Activated T-helper 1 cell treated with anti-CD3 and anti-CD28 coated beads, Interleukin-12 subunit alpha, Interleukin-12 subunit beta, Interleukin-2, Interleukin-4 antibody, amounts not matched to agents 30 ng/mL and 10 ng/mL and 1 ng/mL, durations not matched to agents 14 hours and 24 hours and 36 hours (primary cell): ENCODE measurements at regions not wholly inside any gene's neighbourhood (a gene's known extent, or its start where the extent isn't known, plus 50 kb on each side); places are given as distances from the start of the nearest gene placed in this dataset.

Source experiments
- DNase-seq: peaks from one replicate; pipeline ENCODE4 v3.0.0; 2021; ENCODE audit warnings: low spot score
- H3K27ac Mint-ChIP-seq: one replicate; pipeline ENCODE4 v1.8.0; 2021; ENCODE audit warnings: mild to moderate bottlenecking, mixed read lengths
- H3K27me3 Mint-ChIP-seq: one replicate; pipeline ENCODE4 v1.8.0; 2022; ENCODE audit warnings: mild to moderate bottlenecking, moderate library complexity, mixed read lengths; ENCODE audit not compliant: insufficient read depth
- H3K36me3 Mint-ChIP-seq: one replicate; pipeline ENCODE4 v1.8.0; 2021; ENCODE audit warnings: low read depth, mixed read lengths
- H3K4me1 Mint-ChIP-seq: one replicate; pipeline ENCODE4 v1.8.0; 2021; ENCODE audit warnings: low read depth, mixed read lengths
- H3K4me3 Mint-ChIP-seq: one replicate; pipeline ENCODE4 v1.8.0; 2021; ENCODE audit warnings: mild to moderate bottlenecking, moderate library complexity, mixed read lengths
- H3K9me3 Mint-ChIP-seq: one replicate; pipeline ENCODE4 v1.8.0; 2021; ENCODE audit warnings: mixed read lengths
- intact Hi-C: fragments of 100-400 bp; cut with micrococcal nuclease; formaldehyde crosslinking; loops from one replicate; pipeline ENCODE4 v1.15.1; 2024

DNA sequence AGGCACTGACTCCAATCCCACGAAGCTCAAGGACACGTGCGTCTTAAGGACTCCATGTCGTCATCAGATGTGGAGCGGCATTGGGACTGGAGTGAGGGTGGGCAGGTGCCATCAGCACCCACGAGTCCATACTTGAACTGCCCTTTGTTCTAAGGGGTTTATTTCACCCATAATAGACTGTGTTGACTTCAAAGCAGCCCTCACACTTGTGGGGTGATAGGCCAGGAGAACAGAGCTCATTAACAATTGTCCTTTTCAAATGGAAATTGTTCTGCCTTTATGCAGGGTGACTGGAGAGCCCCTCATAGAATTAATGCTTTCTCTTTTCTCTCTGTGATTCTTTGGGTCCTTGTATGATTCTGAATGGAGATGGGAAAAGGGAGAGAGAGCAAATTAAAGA lies 376.9 kb upstream of the MGMT start:
- Mint-ChIP-seq H3K36me3 (no peaks in the 10 kb centered on the region), H3K27ac (no peak overlapping the region), H3K4me1 (no peaks in the 10 kb centered on the region), H3K4me3 (no peak overlapping the region), H3K9me3 (no peaks in the 10 kb centered on the region), H3K27me3 (no peaks in the 10 kb centered on the region)
- no peak for DNase-seq
- intact Hi-C loops: no loop called here

DNA sequence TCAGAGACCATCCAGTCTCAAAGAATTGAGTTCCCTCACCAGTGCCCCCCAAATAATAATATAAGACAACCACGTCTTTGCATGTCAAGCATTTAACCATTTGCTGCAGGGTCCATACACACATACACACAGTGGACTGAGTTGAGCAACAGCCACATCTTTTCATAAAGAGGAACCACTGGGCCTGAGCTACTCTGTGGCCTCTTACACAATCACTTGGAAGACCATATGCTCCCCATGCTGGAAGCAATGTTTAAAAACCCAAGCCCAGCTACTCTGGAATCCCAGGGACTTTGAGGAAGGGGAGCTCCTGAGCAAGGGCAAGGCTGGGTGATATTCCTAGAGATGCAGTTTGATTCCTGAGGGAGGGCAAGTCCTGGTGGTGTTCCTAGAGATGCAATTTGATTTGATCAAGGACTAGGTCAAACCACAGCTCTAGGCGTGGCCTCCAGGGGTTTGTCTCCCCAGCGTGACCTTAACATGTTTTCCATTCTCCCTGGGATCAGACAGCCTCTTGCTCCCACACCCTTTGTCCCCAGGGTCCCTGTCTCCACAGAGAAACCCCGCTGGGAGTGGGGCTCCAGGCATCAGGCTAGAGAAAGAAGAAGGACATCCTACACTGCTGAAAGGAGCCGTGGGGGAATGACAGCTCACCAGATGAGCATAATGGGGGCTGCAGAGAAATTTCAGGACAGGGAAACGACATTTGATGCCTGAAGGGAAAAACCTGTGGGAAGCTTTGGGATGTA lies 376.2 kb upstream of the MGMT start:
- H3K27me3 Mint-ChIP-seq: no peaks in the 10 kb centered on the region
- no peak overlapping the region for H3K27ac Mint-ChIP-seq
- no peaks in the 10 kb centered on the region for H3K36me3 Mint-ChIP-seq
- intact Hi-C loops: no loop called here
- H3K4me1 Mint-ChIP-seq: no peaks in the 10 kb centered on the region
- H3K9me3 Mint-ChIP-seq: no peaks in the 10 kb centered on the region
- no peak overlapping the region for H3K4me3 Mint-ChIP-seq
- no peak for DNase-seq

DNA sequence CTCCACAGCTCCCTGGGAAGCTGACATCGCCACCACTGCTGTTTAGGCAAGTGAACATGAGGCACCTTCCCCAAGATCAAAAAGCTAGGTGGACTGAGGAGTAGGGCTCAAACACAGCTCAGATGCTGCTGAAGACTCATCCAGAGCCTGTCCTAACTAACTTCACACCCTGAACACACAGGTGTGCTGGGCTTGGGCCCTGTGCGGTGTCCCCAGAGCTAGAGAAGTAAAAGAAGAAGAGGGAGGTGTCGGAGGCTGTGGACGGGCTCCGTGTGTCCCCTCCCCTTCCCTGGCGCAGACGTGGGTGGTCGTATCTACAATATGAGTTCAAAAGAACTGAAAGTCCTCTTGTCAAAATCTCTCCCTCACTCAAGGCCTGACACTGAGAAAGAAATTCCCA lies 373.4 kb upstream of the MGMT start:
- DNase-seq: no peak
- Mint-ChIP-seq H3K27me3 (peaks cover 3% of the 10 kb centered on the region), H3K36me3 (no peaks in the 10 kb centered on the region), H3K9me3 (no peaks in the 10 kb centered on the region), H3K27ac (no peak overlapping the region), H3K4me3 (no peak overlapping the region), H3K4me1 (no peaks in the 10 kb centered on the region)
- intact Hi-C loops: no loop called here

DNA sequence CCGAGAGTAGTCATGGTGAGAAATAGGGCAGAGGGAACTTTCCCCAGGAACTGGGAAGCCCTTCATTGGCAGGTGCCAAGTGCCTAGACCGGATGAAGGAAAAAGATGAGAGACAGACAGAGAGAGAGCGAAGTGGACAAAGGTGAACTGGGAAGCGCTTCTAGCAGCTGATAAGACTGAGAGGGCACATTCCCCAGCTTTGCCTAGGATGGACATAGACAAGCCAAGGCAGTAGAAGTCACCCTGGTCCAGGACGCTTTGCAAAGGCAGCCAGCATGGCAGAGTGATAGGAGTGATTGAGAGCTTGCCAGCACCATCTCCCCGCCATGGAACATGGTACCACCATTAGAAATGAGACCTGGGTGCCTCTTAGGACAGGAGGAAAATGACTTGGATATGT lies 372.8 kb upstream of the MGMT start:
- no peaks in the 10 kb centered on the region for H3K36me3 Mint-ChIP-seq
- intact Hi-C loops: no loop called here
- no peaks in the 10 kb centered on the region for H3K4me1 Mint-ChIP-seq

DNA sequence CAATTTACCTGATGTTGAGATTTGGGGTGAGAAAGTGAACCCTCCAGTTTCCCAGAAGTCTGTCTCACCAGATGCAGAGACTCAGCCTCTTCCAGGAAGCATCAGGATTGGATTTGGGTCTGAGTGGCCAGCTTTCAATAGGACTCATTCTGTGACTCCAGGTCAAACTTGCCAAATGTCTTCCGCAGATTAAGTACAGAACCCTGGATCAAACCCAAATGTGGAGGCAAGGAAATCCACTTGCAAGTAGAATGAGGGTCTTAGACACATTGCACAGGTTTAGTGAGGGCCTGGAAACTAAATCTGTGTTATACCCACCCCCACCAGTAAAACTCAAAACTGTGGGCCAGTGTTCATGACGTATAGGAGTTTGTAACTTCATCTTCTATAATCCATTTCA lies 372.2 kb upstream of the MGMT start:
- no peaks in the 10 kb centered on the region for H3K36me3 Mint-ChIP-seq
- H3K4me1 Mint-ChIP-seq: no peaks in the 10 kb centered on the region
- no peak overlapping the region for H3K4me3 Mint-ChIP-seq
- intact Hi-C loops: no loop called here
- H3K27ac Mint-ChIP-seq: no peak overlapping the region
- H3K9me3 Mint-ChIP-seq: no peaks in the 10 kb centered on the region
- peaks cover 3% of the 10 kb centered on the region for H3K27me3 Mint-ChIP-seq
- DNase-seq: no peak

More for the DNA sequence above, 372.8 kb upstream of the MGMT start:
- Mint-ChIP-seq H3K27me3 (peaks cover 3% of the 10 kb centered on the region), H3K4me3 (no peak overlapping the region), H3K9me3 (no peaks in the 10 kb centered on the region), H3K27ac (no peak overlapping the region)
- DNase-seq: no peak

DNA sequence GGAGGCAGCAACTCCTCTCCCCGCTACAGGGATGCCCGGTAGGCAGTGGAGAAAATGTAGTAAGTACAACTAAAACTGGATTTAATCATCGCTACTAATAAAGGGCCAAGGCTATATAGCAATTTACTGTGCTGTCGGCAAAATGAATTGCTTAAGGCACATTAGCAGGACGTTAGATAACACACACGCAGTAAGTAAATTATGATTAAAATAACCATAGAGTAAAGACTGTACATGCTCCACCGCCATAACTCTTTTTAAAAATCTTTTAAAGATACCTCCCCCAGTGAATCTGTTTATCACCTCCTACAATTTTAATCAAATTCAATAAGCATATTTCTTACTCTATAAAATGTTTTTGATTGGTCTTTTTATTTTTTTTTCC lies 371.4 kb upstream of the MGMT start:
- H3K27ac Mint-ChIP-seq: no peak overlapping the region
- intact Hi-C loops: no loop called here
- peaks cover 3% of the 10 kb centered on the region for H3K27me3 Mint-ChIP-seq
- no peaks in the 10 kb centered on the region for H3K9me3 Mint-ChIP-seq
- no peak for DNase-seq
- H3K4me1 Mint-ChIP-seq: no peaks in the 10 kb centered on the region
- no peaks in the 10 kb centered on the region for H3K36me3 Mint-ChIP-seq
- no peak overlapping the region for H3K4me3 Mint-ChIP-seq

DNA sequence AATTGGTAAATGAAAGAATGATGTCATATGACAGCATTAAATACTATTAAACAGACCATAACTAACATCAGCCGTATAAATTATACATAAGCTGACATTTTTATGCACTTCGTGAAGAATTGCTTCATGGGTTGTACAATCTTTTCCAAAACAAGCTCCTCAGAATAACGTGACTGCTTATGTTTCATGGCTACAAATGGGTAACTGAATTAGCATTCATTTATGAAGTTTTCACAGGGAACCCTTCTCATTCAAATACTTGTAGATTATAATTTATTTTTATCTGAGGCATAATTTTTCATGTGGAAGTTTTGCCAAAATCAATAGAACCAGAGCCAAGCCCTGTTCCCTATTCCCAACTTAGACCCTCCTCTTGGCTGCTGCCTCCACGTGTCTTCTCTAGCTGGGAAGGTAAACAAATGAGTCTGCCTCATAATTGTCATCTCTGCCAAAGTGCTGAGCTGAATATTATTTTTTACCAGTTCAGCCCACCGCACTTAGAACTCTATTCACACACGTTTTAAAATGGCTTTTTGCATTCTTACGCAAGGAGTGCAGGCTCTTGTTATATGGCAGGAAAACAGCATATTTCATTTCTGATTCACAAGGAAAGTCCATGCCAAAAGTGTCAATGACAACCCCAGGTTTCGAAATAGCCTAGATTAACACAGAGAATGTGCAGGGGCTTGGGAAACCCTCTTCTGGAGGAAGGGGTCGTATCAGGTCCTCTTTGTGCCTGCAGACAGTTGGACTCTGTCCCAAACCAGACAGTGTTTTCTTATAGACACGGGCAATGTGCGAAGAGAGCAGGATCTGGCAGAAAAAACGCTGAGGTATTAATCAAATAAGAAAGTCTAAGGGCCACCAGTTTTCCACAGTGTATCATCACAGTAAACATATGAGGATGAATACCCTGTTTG lies 370.7 kb upstream of the MGMT start:
- DNase-seq: no peak
- Mint-ChIP-seq H3K9me3 (no peaks in the 10 kb centered on the region), H3K4me1 (no peaks in the 10 kb centered on the region), H3K27ac (no peak overlapping the region), H3K4me3 (no peak overlapping the region), H3K36me3 (no peaks in the 10 kb centered on the region), H3K27me3 (peaks cover 3% of the 10 kb centered on the region)
- intact Hi-C loops: no loop called here

DNA sequence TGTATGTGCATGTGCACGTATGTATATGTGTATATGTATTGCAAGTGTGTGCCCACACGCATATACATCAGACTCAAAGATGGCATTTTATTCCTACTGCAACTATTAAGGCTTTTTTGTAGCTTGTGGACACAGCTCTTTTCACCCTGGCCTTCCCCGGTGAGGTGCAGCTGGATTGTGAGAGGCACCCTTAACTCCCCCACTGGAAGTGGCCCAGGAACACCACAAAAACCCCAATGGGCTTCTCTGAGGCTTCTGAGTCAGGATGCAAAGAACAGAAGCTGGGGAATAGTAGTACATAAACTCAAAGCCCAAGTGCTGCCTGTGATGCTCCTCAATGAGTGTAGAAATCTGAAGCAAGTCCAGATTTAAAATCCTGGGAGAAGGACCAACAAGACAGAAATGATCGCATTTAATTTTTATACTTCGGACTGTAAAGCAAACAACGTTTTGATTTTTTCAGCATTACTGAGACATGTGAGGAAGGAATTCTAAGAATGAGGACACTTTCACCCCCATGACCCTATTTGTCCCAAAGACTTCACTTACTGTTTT lies 369.2 kb upstream of the MGMT start:
- intact Hi-C loops: no loop called here
- no peaks in the 10 kb centered on the region for H3K36me3 Mint-ChIP-seq
- H3K27me3 Mint-ChIP-seq: peaks cover 3% of the 10 kb centered on the region
- no peaks in the 10 kb centered on the region for H3K9me3 Mint-ChIP-seq
- no peak overlapping the region for H3K27ac Mint-ChIP-seq
- no peak for DNase-seq
- peaks cover 7% of the 10 kb centered on the region for H3K4me1 Mint-ChIP-seq
- H3K4me3 Mint-ChIP-seq: no peak overlapping the region

DNA sequence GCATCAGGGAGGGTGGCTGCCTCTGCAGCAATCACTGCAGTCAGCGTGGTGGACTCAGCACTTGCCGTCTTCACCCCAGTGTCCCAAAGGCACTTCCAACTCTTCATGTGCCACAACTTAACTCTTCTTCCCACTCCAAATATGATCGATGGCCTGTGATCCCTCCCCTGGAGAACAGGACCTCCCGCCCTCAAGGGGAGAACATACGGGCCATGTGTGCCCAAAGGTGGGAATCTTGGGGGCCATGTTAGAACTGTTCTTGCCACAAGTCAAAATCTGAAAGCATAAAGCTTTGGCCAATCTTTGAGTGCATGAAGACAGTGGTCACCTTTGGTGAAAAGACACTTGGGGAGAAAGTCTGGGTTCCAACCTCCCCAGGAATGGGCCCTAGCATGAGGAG lies 368.5 kb upstream of the MGMT start:
- Mint-ChIP-seq H3K4me3 (no peak overlapping the region), H3K36me3 (no peaks in the 10 kb centered on the region), H3K27me3 (peaks cover 3% of the 10 kb centered on the region), H3K27ac (no peak overlapping the region), H3K9me3 (no peaks in the 10 kb centered on the region), H3K4me1 (peaks cover 7% of the 10 kb centered on the region)
- DNase-seq: no peak
- intact Hi-C loops: no loop called here

DNA sequence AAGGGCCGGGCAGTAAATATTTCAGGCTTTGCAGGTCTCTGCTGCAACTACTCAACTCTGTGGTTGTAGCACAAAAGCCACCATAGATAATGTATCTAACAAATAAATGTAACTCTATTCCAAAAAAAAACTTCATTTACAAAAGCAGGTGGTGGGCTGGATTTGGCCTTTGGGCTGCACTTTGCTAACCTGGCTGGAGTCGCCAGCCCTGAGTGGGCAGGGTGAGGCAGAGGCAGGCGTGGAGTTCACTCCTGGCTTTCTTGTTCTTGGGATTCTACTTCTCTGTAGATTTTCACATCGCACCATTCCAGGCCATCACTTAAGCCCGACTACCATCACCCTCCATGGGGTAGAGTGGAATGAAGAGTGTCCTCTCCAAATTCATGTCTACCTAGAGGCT lies 367.6 kb upstream of the MGMT start:
- Mint-ChIP-seq H3K36me3 (no peaks in the 10 kb centered on the region), H3K4me3 (no peak overlapping the region), H3K9me3 (no peaks in the 10 kb centered on the region), H3K27ac (no peak overlapping the region), H3K4me1 (peaks cover 9% of the 10 kb centered on the region), H3K27me3 (peaks cover 3% of the 10 kb centered on the region)
- intact Hi-C loops: no loop called here
- DNase-seq: no peak

DNA sequence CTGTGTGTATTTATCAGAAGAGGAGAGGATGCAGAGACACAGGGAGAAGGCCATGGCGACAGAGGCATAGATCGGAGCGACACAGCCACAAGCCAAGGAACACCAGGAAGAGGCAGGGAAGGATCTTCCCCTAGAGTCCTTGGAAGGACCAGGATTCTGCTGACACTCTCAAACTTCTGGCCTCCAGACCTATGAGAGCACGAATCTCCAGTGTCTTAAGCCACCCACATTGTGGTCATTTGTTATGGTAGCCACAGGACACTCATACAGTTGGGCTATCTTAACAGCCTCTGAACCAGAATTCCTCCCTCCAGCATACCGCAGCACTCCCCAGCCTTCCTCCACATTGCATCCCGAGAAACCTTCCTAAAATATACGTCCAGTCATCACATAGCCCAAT lies 367.0 kb upstream of the MGMT start:
- Mint-ChIP-seq H3K4me1 (peaks cover 14% of the 10 kb centered on the region), H3K27me3 (peaks cover 3% of the 10 kb centered on the region), H3K4me3 (no peak overlapping the region), H3K9me3 (no peaks in the 10 kb centered on the region), H3K36me3 (no peaks in the 10 kb centered on the region), H3K27ac (no peak overlapping the region)
- no peak for DNase-seq
- intact Hi-C loops: no loop called here

DNA sequence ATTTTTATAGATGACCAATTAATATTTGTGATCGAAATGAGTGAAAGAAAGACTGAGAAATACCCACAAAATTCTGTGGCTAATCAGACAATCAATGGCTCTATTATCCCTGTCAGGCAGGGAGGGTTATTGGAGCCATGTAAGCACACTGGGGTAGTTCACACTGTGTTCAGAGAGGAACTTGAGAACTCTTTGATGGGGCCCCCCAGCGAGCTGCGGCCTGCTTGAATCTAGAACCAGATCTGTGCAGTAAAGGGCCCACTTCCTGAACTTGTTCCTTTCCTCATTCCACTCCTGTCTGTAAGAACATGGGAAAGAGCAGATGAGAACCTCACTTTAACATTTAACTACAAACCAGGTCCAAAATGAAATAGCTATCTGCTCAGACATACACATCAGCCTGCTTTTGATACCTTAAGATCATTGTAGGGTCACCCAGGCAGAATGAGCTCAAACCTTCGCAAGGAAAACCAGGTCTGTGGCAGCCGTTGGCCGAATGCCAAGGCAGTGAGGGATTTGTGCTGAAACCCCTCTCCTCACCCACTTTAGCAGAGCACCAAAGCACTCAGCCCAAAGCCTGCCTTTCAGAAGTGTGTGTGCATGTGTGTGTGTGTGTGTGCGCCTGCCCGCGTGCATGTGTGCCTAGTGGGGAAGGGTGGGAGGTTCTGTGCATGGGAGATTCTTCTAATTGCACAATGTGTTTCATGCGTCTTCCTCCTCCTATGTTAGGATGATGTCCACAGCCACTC lies 365.6 kb upstream of the MGMT start:
- H3K9me3 Mint-ChIP-seq: no peaks in the 10 kb centered on the region
- intact Hi-C loops: no loop called here
- H3K36me3 Mint-ChIP-seq: no peaks in the 10 kb centered on the region
- peaks cover 18% of the 10 kb centered on the region for H3K4me1 Mint-ChIP-seq
- DNase-seq: no peak
- H3K27ac Mint-ChIP-seq: no peak overlapping the region
- H3K4me3 Mint-ChIP-seq: no peak overlapping the region
- peaks cover under 1% of the 10 kb centered on the region for H3K27me3 Mint-ChIP-seq
